ENCODE measurements at regions not wholly inside any gene's neighbourhood (a gene's known extent, or its start where the extent isn't known, plus 50 kb on each side); places are given as distances from the start of the nearest gene placed in this dataset.

DNA sequence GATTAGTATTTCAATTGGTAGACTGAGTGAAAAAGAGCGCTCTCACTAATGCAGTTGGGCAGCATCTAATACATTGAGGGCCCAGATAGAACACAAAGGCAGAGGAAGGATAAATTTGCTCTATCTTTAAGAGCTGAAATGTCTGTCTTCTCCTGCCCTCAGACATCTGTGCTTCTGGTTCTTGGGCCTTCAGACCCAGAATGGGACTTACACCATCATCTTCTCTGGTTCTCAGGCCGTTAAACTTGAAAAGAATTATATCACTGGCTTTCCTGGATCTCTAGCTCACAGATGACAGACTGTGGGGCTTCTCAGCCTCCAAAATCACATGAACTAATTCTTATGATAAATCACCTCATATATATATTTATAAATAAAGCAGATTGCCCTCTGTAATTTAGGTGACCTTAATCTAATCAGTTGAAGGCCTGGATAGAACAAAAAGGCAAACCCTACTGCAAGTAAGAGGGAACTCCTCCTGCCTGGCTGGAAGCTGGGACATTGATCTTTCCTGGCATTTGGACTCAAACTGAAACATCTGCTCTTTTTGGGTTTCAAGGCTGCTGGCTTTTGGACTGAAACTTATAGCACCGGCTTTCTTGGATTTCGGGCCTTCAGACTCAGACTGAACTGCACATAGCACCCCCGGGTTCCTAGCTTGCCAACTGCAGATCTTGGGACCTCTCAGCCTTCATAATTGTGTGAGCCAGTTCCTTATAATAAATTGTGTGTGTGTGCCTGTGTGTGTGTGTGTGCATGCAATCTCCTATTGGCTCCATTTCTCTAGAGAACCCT, 390.4 kb upstream of the PLXNA2 start:
- H3K4me3 ChIP-seq (ENCODE audit: low read length), result no peak overlapping the region
- TF ChIP-seq, protein P1, sequence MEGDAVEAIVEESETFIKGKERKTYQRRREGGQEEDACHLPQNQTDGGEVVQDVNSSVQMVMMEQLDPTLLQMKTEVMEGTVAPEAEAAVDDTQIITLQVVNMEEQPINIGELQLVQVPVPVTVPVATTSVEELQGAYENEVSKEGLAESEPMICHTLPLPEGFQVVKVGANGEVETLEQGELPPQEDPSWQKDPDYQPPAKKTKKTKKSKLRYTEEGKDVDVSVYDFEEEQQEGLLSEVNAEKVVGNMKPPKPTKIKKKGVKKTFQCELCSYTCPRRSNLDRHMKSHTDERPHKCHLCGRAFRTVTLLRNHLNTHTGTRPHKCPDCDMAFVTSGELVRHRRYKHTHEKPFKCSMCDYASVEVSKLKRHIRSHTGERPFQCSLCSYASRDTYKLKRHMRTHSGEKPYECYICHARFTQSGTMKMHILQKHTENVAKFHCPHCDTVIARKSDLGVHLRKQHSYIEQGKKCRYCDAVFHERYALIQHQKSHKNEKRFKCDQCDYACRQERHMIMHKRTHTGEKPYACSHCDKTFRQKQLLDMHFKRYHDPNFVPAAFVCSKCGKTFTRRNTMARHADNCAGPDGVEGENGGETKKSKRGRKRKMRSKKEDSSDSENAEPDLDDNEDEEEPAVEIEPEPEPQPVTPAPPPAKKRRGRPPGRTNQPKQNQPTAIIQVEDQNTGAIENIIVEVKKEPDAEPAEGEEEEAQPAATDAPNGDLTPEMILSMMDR (IDR thresholded peaks at IDR 0.05; ENCODE audit: insufficient read depth, low read depth, low read length, missing control alignments), result no peak
- no peak for DNase-seq (ENCODE audit: low read depth)

DNA sequence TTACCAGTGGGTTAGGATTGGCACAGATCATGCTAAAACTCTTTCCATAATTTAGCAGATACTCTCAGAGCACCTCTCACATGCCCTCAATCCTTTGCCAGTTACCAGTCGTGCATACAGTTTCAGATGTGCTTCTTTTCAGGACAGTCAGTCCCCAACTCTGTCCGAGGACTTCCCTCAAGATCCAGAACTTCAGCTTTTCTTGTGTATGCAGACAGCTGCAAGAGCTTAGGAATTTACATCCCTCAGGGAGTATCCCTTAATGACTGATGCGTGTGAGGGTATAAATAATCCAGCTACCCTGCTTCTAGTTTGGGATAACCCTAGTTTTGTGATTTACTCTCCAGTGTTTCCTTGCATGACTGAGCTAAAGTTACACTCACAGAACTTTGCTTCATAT, 393.0 kb upstream of the PLXNA2 start:
- no peak overlapping the region for H3K4me3 ChIP-seq (ENCODE audit: low read length)
- TF ChIP-seq, protein P1 (IDR thresholded peaks at IDR 0.05; ENCODE audit: insufficient read depth, low read depth, low read length, missing control alignments), result no peak
- no peak for DNase-seq (ENCODE audit: low read depth)

DNA sequence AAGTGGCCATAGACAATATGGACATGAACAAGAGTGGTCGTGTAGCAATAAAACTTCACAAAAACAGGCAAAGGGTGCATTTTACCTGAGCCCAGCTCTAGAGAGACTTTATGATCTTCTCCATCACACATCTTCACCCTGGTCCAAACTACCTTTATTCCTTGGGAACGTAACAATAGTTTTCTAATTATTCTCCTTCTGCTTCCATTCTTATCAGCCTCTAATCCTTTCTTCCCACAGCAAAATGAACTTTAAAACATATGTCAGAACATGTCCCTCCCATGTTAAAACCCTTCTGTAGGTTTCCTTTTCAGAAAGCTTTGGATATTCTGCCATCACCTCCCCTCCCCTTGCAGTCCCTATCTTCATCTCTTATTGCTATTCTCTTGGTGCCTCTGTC, 395.2 kb upstream of the PLXNA2 start:
- DNase-seq (ENCODE audit: low read depth), result no peak
- TF ChIP-seq, protein P1 (IDR thresholded peaks at IDR 0.05; ENCODE audit: insufficient read depth, low read depth, low read length, missing control alignments), result no peak
- no peak overlapping the region for H3K4me3 ChIP-seq (ENCODE audit: low read length)

DNA sequence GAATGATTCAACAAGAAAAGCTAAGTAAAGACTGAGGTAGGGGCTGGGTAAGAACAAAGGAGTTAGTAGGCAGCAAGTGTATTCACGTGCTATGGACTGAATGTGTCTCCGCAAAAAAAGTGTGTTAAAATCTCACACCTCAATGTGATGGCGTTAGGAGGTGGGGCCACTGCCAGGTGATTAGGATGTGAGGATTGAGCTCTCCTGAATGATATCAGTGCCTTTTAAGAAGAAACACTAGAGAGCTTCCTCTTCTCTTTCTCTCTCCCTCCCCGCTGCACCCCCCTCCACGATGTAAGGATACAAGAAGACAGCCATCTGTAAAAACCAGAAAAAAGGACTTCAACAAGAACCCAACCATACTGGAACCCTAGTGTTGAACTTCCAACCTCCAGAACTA, 396.1 kb upstream of the PLXNA2 start:
- TF ChIP-seq, protein P1 (IDR thresholded peaks at IDR 0.05; ENCODE audit: insufficient read depth, low read depth, low read length, missing control alignments), result no peak
- no peak overlapping the region for H3K4me3 ChIP-seq (ENCODE audit: low read length)
- DNase-seq (ENCODE audit: low read depth), result no peak

DNA sequence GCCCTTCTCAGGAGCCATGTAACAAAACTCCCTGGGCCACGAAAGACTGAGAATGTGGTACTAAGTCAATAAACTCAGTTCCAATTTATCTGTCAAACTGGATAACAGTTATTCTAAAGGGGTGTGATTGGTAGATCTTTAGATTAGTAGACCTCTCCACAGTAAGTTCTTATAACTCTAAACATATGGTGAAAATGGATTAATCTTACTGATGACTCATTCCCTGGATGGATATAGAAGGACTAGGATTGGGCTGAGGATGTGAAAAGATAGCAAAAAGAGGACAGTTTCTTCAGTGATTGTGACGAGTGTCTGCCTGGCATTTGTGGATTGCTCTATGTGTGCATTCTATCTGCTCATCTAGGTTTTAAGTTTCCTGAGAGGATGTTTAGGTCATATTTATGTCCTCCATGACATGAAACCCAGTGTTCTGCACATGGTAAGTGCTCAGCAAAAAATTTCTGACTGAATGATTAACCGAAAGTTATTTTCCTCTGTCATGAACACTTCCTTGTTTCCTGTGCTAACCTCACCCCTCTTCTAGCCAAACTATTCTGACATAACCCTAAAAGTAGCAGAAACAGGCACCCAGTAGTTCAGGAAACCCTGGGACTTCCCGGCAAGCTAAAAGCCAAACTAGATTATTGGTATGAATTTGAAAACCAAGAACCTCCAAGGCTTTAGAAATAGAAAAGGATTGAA, 397.5 kb upstream of the PLXNA2 start:
- TF ChIP-seq, protein P1 (IDR thresholded peaks at IDR 0.05; ENCODE audit: insufficient read depth, low read depth, low read length, missing control alignments), result no peak
- no peak for DNase-seq (ENCODE audit: low read depth)
- no peak overlapping the region for H3K4me3 ChIP-seq (ENCODE audit: low read length)

DNA sequence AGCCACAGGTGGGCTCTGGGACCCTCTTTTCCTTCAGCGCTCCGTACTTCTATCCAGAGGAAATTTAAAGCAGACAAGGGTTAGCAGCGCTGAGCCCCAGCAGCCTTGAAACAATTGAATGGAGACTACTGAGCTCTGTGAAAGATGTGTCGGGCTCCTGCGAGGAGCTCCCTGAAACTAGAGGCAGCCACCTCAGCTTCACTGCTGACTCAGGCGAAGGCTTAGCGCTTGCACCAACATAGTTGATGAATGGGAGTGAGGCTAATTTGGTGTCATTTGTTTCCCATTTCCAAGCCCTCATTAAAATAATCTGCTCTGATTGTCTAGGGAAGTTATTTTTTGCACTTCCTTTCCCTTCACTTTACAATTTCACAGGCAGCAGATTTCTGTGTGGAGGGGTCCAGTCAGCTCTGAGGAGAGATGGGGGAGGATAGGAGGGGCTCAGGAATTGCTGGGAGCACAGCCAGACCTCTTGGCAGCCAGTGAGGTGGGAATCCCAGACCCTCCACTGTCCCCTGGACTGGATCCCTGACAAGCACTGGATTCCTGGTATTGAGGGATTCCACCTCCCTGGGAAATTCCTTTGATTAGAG, 398.9 kb upstream of the PLXNA2 start:
- DNase-seq (ENCODE audit: low read depth), result no peak
- TF ChIP-seq, protein P1 (IDR thresholded peaks at IDR 0.05; ENCODE audit: insufficient read depth, low read depth, low read length, missing control alignments), result no peak
- no peak overlapping the region for H3K4me3 ChIP-seq (ENCODE audit: low read length)
